ENCODE measurements at regions not wholly inside any gene's neighbourhood (a gene's known extent, or its start where the extent isn't known, plus 50 kb on each side); places are given as distances from the start of the nearest gene placed in this dataset.
A peak's percentile ranks its signal among the peaks of the same experiment; 100 is the strongest.

DNA sequence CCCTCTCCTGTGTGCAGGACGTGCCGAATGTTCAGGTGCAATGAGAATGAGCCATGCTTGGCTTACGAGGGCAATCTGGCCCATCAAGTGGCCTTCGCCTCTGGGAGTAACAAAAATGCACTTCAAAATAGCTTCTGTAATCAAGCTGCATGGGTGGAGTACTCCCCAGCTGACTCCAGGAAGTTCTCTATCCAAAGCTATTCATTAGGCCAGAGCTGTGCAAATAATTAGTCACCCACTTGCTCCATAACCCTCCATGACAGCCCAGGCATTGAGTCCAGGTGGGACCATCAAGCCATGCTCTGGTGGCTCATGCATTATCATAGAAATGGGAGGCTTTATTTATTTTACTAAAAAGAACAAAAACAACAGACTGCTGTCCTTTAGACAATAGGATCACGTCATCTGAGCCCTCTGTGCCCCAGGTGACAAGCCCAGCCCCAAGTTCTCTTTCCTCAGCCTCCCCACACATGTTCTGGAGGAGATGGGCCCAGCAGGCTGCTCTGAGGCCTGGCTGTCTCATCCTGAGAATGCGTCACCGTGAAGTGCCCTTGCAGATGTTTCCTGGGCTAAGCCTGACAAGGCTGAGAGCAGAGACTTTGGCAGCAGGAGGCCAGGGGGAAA lies 244.7 kb downstream of the ETS1 start:
- Histone ChIP-seq H3K36me3 (ENCODE audit: control insufficient read depth, insufficient read depth, low read length) (no peaks in the 10 kb centered on the region), H3K4me3 (ENCODE audit: low read depth, low read length) (no peak overlapping the region), H3K27me3 (ENCODE audit: control insufficient read depth, insufficient read depth, low read length) (no peaks in the 10 kb centered on the region)
- TF ChIP-seq, protein P1, sequence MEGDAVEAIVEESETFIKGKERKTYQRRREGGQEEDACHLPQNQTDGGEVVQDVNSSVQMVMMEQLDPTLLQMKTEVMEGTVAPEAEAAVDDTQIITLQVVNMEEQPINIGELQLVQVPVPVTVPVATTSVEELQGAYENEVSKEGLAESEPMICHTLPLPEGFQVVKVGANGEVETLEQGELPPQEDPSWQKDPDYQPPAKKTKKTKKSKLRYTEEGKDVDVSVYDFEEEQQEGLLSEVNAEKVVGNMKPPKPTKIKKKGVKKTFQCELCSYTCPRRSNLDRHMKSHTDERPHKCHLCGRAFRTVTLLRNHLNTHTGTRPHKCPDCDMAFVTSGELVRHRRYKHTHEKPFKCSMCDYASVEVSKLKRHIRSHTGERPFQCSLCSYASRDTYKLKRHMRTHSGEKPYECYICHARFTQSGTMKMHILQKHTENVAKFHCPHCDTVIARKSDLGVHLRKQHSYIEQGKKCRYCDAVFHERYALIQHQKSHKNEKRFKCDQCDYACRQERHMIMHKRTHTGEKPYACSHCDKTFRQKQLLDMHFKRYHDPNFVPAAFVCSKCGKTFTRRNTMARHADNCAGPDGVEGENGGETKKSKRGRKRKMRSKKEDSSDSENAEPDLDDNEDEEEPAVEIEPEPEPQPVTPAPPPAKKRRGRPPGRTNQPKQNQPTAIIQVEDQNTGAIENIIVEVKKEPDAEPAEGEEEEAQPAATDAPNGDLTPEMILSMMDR (IDR thresholded peaks at IDR 0.05; ENCODE audit: insufficient read depth, low read length, severe bottlenecking), result no peak
- FAIRE-seq, result peak; percentile 99
- DNase-seq (ENCODE audit: low read depth), result peak; percentile 93

DNA sequence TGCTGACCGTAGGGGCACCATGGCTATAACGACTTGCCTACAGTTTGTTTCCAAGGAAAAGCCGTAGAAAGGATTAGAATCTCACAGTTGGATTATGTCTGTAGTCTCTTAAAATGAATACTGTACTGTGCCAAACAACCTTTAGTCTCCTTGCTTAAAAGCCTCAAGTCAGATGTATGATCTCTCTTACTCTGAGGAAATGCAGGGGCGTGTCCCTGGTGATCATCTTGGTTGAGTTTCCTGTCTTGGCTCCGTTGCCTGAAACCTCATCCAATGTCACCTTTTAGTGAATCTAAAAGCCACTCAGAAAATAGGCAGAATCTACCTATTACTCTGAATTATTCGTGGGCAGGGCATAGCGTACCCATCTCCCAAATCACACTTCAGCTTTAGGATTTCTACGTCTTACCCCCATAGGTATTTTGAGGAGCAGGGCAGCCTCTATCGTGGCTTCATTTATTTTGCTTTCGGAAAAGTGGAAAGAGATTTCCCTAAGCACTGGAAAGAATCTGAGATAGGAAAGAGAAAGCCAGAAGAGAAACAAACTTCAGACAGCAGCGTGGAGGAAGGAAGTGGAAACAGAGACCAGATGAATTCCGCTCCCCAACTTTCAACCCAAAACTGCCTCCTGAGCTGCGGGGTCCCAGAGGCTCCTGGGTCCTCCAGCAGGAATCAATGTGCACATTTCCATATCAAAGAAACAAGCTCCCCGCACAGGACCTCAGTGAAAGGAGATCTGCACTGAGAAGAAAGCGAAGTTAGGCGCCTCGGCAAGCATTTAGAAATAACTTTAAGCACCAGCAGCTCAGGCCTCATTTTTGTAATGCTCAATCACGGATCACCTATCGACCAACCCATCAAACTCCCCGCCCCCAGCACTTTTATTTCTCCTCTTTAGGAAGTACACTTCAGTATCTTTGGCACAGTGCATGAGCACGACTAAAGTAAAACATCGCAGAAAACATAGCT lies 245.8 kb downstream of the ETS1 start:
- no peaks in the 10 kb centered on the region for H3K27me3 ChIP-seq (ENCODE audit: control insufficient read depth, insufficient read depth, low read length)
- TF ChIP-seq, protein P1 (IDR thresholded peaks at IDR 0.05; ENCODE audit: insufficient read depth, low read length, severe bottlenecking), result no peak
- no peaks in the 10 kb centered on the region for H3K36me3 ChIP-seq (ENCODE audit: control insufficient read depth, insufficient read depth, low read length)
- DNase-seq (ENCODE audit: low read depth) (peak; percentile 13), FAIRE-seq (no peak)
- H3K4me3 ChIP-seq (ENCODE audit: low read depth, low read length), result no peak overlapping the region

DNA sequence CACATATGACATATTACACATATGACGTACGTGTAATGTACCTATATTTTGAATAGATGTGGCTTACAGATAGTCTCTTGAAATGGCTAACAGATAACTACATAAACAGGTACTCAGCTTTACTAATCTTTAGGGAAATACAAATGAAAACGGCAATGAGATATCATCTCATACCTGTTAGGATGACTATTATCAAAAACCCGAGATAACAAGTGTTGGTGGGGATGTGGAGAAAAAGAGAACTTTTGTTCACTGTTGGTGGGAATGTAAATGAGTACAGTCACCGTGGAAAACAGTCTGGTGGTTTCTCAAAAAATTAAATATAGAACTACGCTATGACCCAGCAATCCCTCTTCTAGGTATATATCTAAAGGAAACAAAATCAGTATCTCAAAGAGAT lies 247.6 kb downstream of the ETS1 start:
- no peak overlapping the region for H3K4me3 ChIP-seq (ENCODE audit: low read depth, low read length)
- no peak for FAIRE-seq
- TF ChIP-seq, protein P1 (IDR thresholded peaks at IDR 0.05; ENCODE audit: insufficient read depth, low read length, severe bottlenecking), result no peak
- no peaks in the 10 kb centered on the region for H3K27me3 ChIP-seq (ENCODE audit: control insufficient read depth, insufficient read depth, low read length)
- no peak for DNase-seq (ENCODE audit: low read depth)
- no peaks in the 10 kb centered on the region for H3K36me3 ChIP-seq (ENCODE audit: control insufficient read depth, insufficient read depth, low read length)

DNA sequence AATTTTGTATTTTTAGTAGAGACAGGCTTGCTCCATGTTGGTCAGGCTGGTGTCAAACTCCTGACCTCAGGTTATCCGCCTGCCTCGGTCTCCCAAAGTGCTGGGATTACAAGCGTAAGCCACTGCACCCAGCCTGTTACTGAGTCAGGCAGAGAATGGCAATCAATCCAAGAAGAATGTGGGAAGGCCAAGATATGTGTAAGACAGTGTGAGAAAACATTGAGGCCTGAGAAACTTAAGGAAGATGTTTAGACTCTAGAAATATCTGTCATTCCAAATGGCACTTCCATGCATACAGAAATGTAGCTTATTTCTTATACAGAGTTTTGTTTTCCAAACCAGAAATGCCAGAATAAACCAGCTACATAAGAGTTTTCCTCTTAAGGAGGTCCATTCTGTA lies 248.5 kb downstream of the ETS1 start:
- DNase-seq (ENCODE audit: low read depth) (no peak), FAIRE-seq (no peak)
- no peaks in the 10 kb centered on the region for H3K27me3 ChIP-seq (ENCODE audit: control insufficient read depth, insufficient read depth, low read length)
- TF ChIP-seq, protein P1 (IDR thresholded peaks at IDR 0.05; ENCODE audit: insufficient read depth, low read length, severe bottlenecking), result no peak
- no peak overlapping the region for H3K4me3 ChIP-seq (ENCODE audit: low read depth, low read length)
- no peaks in the 10 kb centered on the region for H3K36me3 ChIP-seq (ENCODE audit: control insufficient read depth, insufficient read depth, low read length)

DNA sequence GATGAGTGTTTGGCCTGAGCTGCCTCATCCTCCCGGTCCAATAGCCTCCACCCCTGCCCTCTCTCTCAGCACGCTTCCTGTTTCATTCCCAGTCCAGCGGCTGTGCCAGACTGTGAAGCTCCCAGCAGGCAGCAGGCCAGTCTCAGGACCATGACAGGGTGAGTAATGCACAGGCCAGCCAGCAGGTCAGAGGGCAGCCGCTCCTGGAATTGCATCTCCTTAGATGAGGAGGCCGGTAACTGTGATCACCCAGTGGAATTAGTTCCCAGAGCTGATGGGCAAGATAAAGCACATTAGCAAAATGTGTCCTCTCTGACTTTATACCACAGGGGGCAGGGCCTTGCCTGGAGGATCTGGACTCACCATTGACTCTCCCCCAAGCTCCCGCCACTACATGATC lies 251.2 kb downstream of the ETS1 start:
- TF ChIP-seq, protein P1 (IDR thresholded peaks at IDR 0.05; ENCODE audit: insufficient read depth, low read length, severe bottlenecking), result no peak

More for the DNA sequence above, 251.2 kb downstream of the ETS1 start:
- H3K4me3 ChIP-seq (ENCODE audit: low read depth, low read length), result no peak overlapping the region
- no peaks in the 10 kb centered on the region for H3K27me3 ChIP-seq (ENCODE audit: control insufficient read depth, insufficient read depth, low read length)
- H3K36me3 ChIP-seq (ENCODE audit: control insufficient read depth, insufficient read depth, low read length), result no peaks in the 10 kb centered on the region
- FAIRE-seq (no peak), DNase-seq (ENCODE audit: low read depth) (no peak)

Data from bronchial epithelial cell (primary cell).